Epithelial cell of proximal tubule (primary cell): ENCODE measurements at regions not wholly inside any gene's neighbourhood (a gene's known extent, or its start where the extent isn't known, plus 50 kb on each side); places are given as distances from the start of the nearest gene placed in this dataset.
A peak's percentile ranks its signal among the peaks of the same experiment; 100 is the strongest.
"Not testable (repeated sequence)": the region's sequence is repeated elsewhere in the genome, so short reads cannot be mapped to it uniquely, and the experiment has no call there.

Experiments used
- DNase-seq: peaks from one replicate; pipeline ENCODE4 v3.0.0-alpha.2; 2011; ENCODE audit warnings: low read depth
- H3K4me3 ChIP-seq: 2 replicates; pipeline ENCODE4 v1.5.1; 2011; ENCODE audit warnings: low read depth, mild to moderate bottlenecking, low read length
- TF ChIP-seq, protein P1 (sequence below): conservative IDR thresholded peaks from 2 replicates; pipeline ENCODE4 v1.5.1; 2012; ENCODE audit warnings: low read depth, mild to moderate bottlenecking, low read length

- no peak overlapping the region for H3K4me3 ChIP-seq
- TF ChIP-seq, protein P1, sequence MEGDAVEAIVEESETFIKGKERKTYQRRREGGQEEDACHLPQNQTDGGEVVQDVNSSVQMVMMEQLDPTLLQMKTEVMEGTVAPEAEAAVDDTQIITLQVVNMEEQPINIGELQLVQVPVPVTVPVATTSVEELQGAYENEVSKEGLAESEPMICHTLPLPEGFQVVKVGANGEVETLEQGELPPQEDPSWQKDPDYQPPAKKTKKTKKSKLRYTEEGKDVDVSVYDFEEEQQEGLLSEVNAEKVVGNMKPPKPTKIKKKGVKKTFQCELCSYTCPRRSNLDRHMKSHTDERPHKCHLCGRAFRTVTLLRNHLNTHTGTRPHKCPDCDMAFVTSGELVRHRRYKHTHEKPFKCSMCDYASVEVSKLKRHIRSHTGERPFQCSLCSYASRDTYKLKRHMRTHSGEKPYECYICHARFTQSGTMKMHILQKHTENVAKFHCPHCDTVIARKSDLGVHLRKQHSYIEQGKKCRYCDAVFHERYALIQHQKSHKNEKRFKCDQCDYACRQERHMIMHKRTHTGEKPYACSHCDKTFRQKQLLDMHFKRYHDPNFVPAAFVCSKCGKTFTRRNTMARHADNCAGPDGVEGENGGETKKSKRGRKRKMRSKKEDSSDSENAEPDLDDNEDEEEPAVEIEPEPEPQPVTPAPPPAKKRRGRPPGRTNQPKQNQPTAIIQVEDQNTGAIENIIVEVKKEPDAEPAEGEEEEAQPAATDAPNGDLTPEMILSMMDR: no peak
- no peak for DNase-seq
Measured at GRCh38 chr19:28318469-28319179, 894.3 kb downstream of the UQCRFS1 start.

- TF ChIP-seq, protein P1: no peak
- DNase-seq: no peak
- no peak overlapping the region for H3K4me3 ChIP-seq
Measured at GRCh38 chr19:28316464-28316863, 896.5 kb downstream of the UQCRFS1 start.

DNA sequence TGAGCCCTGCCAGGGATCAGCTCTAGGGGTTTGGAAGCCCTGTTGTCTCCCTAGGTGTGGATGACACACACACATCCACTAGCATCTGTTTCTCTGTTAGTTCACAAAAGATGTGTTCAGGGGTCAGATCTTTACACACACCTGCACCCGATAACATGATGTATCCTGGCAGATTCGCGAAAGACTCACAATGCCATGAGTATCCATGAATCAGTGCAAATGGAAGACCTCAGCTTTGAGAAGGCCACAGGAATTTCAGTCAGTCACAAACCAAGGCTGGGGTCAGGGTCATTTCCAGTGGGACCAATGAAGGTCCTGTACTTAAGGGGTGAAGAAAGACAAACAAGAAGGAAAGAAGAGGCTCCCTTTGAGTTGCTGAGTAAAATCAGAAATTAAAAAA lies 898.2 kb downstream of the UQCRFS1 start:
- TF ChIP-seq, protein P1: no peak

GRCh38 chr19:28314287-28314686 lies 898.7 kb downstream of the UQCRFS1 start:
- DNase-seq: no peak
- TF ChIP-seq, protein P1: no peak
- no peak overlapping the region for H3K4me3 ChIP-seq

More for the DNA sequence above, 898.2 kb downstream of the UQCRFS1 start:
- no peak overlapping the region for H3K4me3 ChIP-seq
- no peak for DNase-seq

DNA sequence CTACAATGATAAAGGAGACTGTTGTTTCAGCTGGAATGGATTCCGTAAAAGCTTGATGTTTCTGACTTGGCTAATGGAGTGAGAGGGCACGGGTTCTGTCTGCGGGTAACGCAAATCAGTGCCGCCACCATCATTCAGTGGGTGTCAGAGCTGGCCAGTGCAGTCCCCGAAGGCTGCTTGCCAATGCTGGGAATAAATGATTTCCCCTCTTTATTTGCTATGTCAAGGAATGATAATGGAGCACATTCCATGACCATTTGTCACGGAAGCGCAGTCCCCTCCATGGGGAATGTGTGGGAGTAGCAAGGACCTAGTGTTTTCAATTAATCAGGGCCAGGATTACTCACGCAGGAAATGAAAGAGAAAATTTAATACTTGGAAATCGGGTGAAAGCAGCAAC lies 899.3 kb downstream of the UQCRFS1 start:
- TF ChIP-seq, protein P1: no peak
- DNase-seq: peak; percentile 71
- no peak overlapping the region for H3K4me3 ChIP-seq

DNA sequence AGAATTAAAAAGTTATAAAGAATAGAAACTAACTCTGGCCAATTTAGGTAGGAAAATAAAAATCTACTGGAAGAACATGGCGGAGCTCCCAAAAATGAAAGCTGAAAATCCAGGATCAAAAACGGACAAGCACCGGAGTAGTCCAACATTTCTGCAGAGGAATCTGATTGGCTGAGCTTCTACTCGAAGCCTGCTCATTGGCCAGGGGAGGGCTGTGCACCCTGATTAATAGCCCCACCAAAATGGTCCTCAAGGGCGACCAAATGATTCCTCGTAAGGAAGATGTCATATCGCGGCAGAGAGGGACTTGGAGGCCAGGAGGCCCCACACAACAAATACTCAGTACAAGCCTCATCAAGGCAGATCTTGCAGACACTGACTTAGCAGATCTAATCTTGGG lies 900.7 kb downstream of the UQCRFS1 start:
- no peak overlapping the region for H3K4me3 ChIP-seq
- DNase-seq: no peak
- TF ChIP-seq, protein P1: no peak

- DNase-seq, H3K4me3 ChIP-seq: not testable (repeated sequence)
Measured at GRCh38 chr19:28310829-28311228, 902.1 kb downstream of the UQCRFS1 start.

GRCh38 chr19:28309070-28309469 lies 903.9 kb downstream of the UQCRFS1 start:
- TF ChIP-seq, protein P1: no peak
- H3K4me3 ChIP-seq: no peak overlapping the region
- no peak for DNase-seq
